Activated B cell treated with CpG ODN at 0.5 μM for 24 hours (primary cell): ENCODE measurements at regions not wholly inside any gene's neighbourhood (a gene's known extent, or its start where the extent isn't known, plus 50 kb on each side); places are given as distances from the start of the nearest gene placed in this dataset.

Source experiments
- ATAC-seq: fragments of 200-7000 bp; cut with Tn5 transposase; one replicate; pipeline ENCODE4 v1.10.0; 2021; ENCODE audit warnings: low read depth, mild to moderate bottlenecking, moderate library complexity
- CTCF ChIA-PET: fragments of 350-600 bp; sonication (Branson Sonifier 250); formaldehyde crosslinking; loops from one replicate; lab custom pipeline; 2021; ENCODE audit warnings: antibody characterized with exemption; lab: Charles Lee
- POLR2A ChIA-PET: fragments of 350-600 bp; sonication (Branson Sonifier 250); formaldehyde crosslinking; loops from one replicate; lab custom pipeline; 2021; ENCODE audit warnings: antibody characterized with exemption; lab: Charles Lee
- DNase-seq: peaks from one replicate; pipeline ENCODE4 v3.0.0; 2022
- H3K27ac Mint-ChIP-seq: one replicate; pipeline ENCODE4 v1.8.0; 2020; ENCODE audit warnings: mixed read lengths
- H3K27me3 Mint-ChIP-seq: one replicate; pipeline ENCODE4 v1.8.0; 2021; ENCODE audit warnings: mixed read lengths
- H3K36me3 Mint-ChIP-seq: one replicate; pipeline ENCODE4 v1.8.0; 2021; ENCODE audit warnings: low read depth, mixed read lengths
- H3K4me1 Mint-ChIP-seq: one replicate; pipeline ENCODE4 v1.8.0; 2021; ENCODE audit warnings: mixed read lengths
- H3K4me3 Mint-ChIP-seq: one replicate; pipeline ENCODE4 v1.8.0; 2020; ENCODE audit warnings: mild to moderate bottlenecking, mixed read lengths
- H3K9me3 Mint-ChIP-seq: one replicate; pipeline ENCODE4 v1.8.0; 2020; ENCODE audit warnings: mixed read lengths
- CTCF ChIP-seq: fragments of 200-600 bp; IDR thresholded peaks from one replicate; pipeline ENCODE4 v1.8.0; 2022; ENCODE audit warnings: antibody characterized with exemption, mild to moderate bottlenecking
- intact Hi-C: fragments of 100-400 bp; cut with micrococcal nuclease; formaldehyde crosslinking; loops from one replicate; pipeline ENCODE4 v1.15.1; 2024

GRCh38 chr1:201625851-201626251 is 86.9 kb downstream of the NAV1 start:
- H3K4me3 Mint-ChIP-seq = no peak overlapping the region
- H3K27ac Mint-ChIP-seq = no peak overlapping the region
- no peaks in the 10 kb centered on the region for H3K27me3 Mint-ChIP-seq
- POLR2A ChIA-PET = no interaction called here
- no peaks in the 10 kb centered on the region for H3K36me3 Mint-ChIP-seq
- H3K4me1 Mint-ChIP-seq = no peaks in the 10 kb centered on the region
- CTCF ChIA-PET = no interaction called here
- intact Hi-C loops = no loop called here
- ATAC-seq (no peak), DNase-seq (no peak)
- H3K9me3 Mint-ChIP-seq = no peaks in the 10 kb centered on the region
- TF ChIP-seq CTCF = no peak

GRCh38 chr1:201626629-201627275 is 87.8 kb downstream of the NAV1 start:
- POLR2A ChIA-PET = no interaction called here
- H3K27ac Mint-ChIP-seq = no peak overlapping the region
- intact Hi-C loops = no loop called here
- H3K4me3 Mint-ChIP-seq = no peak overlapping the region
- CTCF ChIA-PET = no interaction called here
- ATAC-seq = no peak
- no peak for DNase-seq
- no peaks in the 10 kb centered on the region for H3K36me3 Mint-ChIP-seq
- H3K4me1 Mint-ChIP-seq = no peaks in the 10 kb centered on the region
- no peaks in the 10 kb centered on the region for H3K27me3 Mint-ChIP-seq
- H3K9me3 Mint-ChIP-seq = no peaks in the 10 kb centered on the region
- no peak for TF ChIP-seq CTCF

- Mint-ChIP-seq H3K27me3 (no peaks in the 10 kb centered on the region), H3K27ac (no peak overlapping the region), H3K36me3 (no peaks in the 10 kb centered on the region), H3K4me3 (no peak overlapping the region), H3K9me3 (no peaks in the 10 kb centered on the region), H3K4me1 (no peaks in the 10 kb centered on the region)
- ATAC-seq (no peak), DNase-seq (no peak)
- POLR2A ChIA-PET = no interaction called here
- CTCF ChIA-PET = no interaction called here
- no peak for TF ChIP-seq CTCF
- intact Hi-C loops = no loop called here
Measured at GRCh38 chr1:201628490-201628889, 89.6 kb downstream of the NAV1 start.

GRCh38 chr1:201630582-201630981 is 91.7 kb downstream of the NAV1 start:
- CTCF ChIA-PET = no interaction called here
- Mint-ChIP-seq H3K4me3 (no peak overlapping the region), H3K4me1 (no peaks in the 10 kb centered on the region), H3K27me3 (no peaks in the 10 kb centered on the region), H3K27ac (no peak overlapping the region), H3K36me3 (no peaks in the 10 kb centered on the region), H3K9me3 (no peaks in the 10 kb centered on the region)
- TF ChIP-seq CTCF = no peak
- POLR2A ChIA-PET = no interaction called here
- DNase-seq = no peak
- intact Hi-C loops = no loop called here
- no peak for ATAC-seq

DNA sequence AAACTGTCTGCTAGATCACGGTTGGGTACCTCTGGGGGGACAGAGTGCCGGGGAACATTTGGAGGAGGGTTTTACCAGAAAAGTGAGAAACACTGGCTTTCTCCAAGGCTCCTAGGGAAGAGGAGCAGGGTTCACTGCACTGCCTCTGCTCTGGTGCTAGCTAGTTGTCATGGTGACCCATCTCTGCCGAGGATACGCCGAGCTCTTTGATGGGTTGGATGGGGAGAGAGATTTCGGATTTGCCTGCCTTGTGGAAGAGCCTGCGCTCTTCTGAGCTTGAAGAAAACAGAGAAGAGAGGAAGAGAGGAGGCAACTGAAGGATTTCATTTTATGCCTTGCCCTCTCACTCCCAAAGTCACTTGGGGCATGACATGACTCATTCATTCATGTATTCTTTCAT is 92.1 kb downstream of the NAV1 start:
- no peak overlapping the region for H3K4me3 Mint-ChIP-seq
- ATAC-seq = no peak
- H3K27ac Mint-ChIP-seq = no peak overlapping the region
- CTCF ChIA-PET = no interaction called here
- no peak for TF ChIP-seq CTCF
- POLR2A ChIA-PET = no interaction called here
- no peaks in the 10 kb centered on the region for H3K4me1 Mint-ChIP-seq
- no peaks in the 10 kb centered on the region for H3K9me3 Mint-ChIP-seq
- no peaks in the 10 kb centered on the region for H3K36me3 Mint-ChIP-seq
- H3K27me3 Mint-ChIP-seq = no peaks in the 10 kb centered on the region
- DNase-seq = no peak
- intact Hi-C loops = no loop called here
